Activated T-helper 1 cell treated with anti-CD3 and anti-CD28 coated beads, Interleukin-12 subunit alpha, Interleukin-12 subunit beta, Interleukin-2, Interleukin-4 antibody, amounts not matched to agents 30 ng/mL and 10 ng/mL and 1 ng/mL, durations not matched to agents 14 hours and 24 hours and 36 hours (primary cell): ENCODE measurements at regions not wholly inside any gene's neighbourhood (a gene's known extent, or its start where the extent isn't known, plus 50 kb on each side); places are given as distances from the start of the nearest gene placed in this dataset.
"Not testable (repeated sequence)": the region's sequence is repeated elsewhere in the genome, so short reads cannot be mapped to it uniquely, and the experiment has no call there.

Source experiments
- DNase-seq: peaks from one replicate; pipeline ENCODE4 v3.0.0; 2021; ENCODE audit warnings: low spot score
- H3K27ac Mint-ChIP-seq: one replicate; pipeline ENCODE4 v1.8.0; 2021; ENCODE audit warnings: mild to moderate bottlenecking, mixed read lengths
- H3K27me3 Mint-ChIP-seq: one replicate; pipeline ENCODE4 v1.8.0; 2022; ENCODE audit warnings: mild to moderate bottlenecking, moderate library complexity, mixed read lengths; ENCODE audit not compliant: insufficient read depth
- H3K36me3 Mint-ChIP-seq: one replicate; pipeline ENCODE4 v1.8.0; 2021; ENCODE audit warnings: low read depth, mixed read lengths
- H3K4me1 Mint-ChIP-seq: one replicate; pipeline ENCODE4 v1.8.0; 2021; ENCODE audit warnings: low read depth, mixed read lengths
- H3K4me3 Mint-ChIP-seq: one replicate; pipeline ENCODE4 v1.8.0; 2021; ENCODE audit warnings: mild to moderate bottlenecking, moderate library complexity, mixed read lengths
- H3K9me3 Mint-ChIP-seq: one replicate; pipeline ENCODE4 v1.8.0; 2021; ENCODE audit warnings: mixed read lengths
- intact Hi-C: fragments of 100-400 bp; cut with micrococcal nuclease; formaldehyde crosslinking; loops from one replicate; pipeline ENCODE4 v1.15.1; 2024

GRCh38 chr17:20938244-20938643, 104.6 kb downstream of the USP22 start:
- Mint-ChIP-seq H3K36me3 (no peaks in the 10 kb centered on the region), H3K4me3 (no peak overlapping the region), H3K27me3 (peaks cover 5% of the 10 kb centered on the region), H3K9me3 (no peaks in the 10 kb centered on the region), H3K4me1 (no peaks in the 10 kb centered on the region), H3K27ac (no peak overlapping the region)
- DNase-seq = no peak
- intact Hi-C loops = no loop called here

- H3K27ac Mint-ChIP-seq = no peak overlapping the region
- DNase-seq = no peak
- H3K9me3 Mint-ChIP-seq = no peaks in the 10 kb centered on the region
- H3K27me3 Mint-ChIP-seq = peaks cover 6% of the 10 kb centered on the region
- H3K36me3 Mint-ChIP-seq = no peaks in the 10 kb centered on the region
- H3K4me1 Mint-ChIP-seq = no peaks in the 10 kb centered on the region
- intact Hi-C loops = no loop called here
- no peak overlapping the region for H3K4me3 Mint-ChIP-seq
Measured at GRCh38 chr17:20938988-20939615, 103.7 kb downstream of the USP22 start.

GRCh38 chr17:20941872-20942271, 100.9 kb downstream of the USP22 start:
- Mint-ChIP-seq H3K27me3 (peaks cover 6% of the 10 kb centered on the region), H3K4me3 (no peak overlapping the region), H3K36me3 (no peaks in the 10 kb centered on the region), H3K9me3 (no peaks in the 10 kb centered on the region), H3K4me1 (no peaks in the 10 kb centered on the region), H3K27ac (no peak overlapping the region)
- intact Hi-C loops = no loop called here
- no peak for DNase-seq

GRCh38 chr17:20944014-20944865, 98.6 kb downstream of the USP22 start:
- Mint-ChIP-seq H3K4me1 (no peaks in the 10 kb centered on the region), H3K27ac (no peak overlapping the region), H3K9me3 (no peaks in the 10 kb centered on the region), H3K27me3 (peaks cover 4% of the 10 kb centered on the region), H3K4me3 (no peak overlapping the region), H3K36me3 (no peaks in the 10 kb centered on the region)
- no peak for DNase-seq
- intact Hi-C loops = loop anchor here (2.0 kb wide), 1 partner anchor 49 kb away; no protein-coding TSS in a partner anchor

- H3K27ac Mint-ChIP-seq, intact Hi-C loops: not testable (repeated sequence)
- H3K27me3 Mint-ChIP-seq = peaks cover 11% of the 10 kb centered on the region
Measured at GRCh38 chr17:20947708-20948107, 95.1 kb downstream of the USP22 start.

GRCh38 chr17:20948984-20949777, 93.6 kb downstream of the USP22 start:
- Mint-ChIP-seq H3K4me3 (no peak overlapping the region), H3K4me1 (no peaks in the 10 kb centered on the region), H3K27ac (no peak overlapping the region), H3K36me3 (no peaks in the 10 kb centered on the region), H3K9me3 (no peaks in the 10 kb centered on the region), H3K27me3 (peaks cover 12% of the 10 kb centered on the region)
- no peak for DNase-seq
- intact Hi-C loops = no loop called here

More at GRCh38 chr17:20947708-20948107, 95.1 kb downstream of the USP22 start:
- not testable (repeated sequence) for DNase-seq, H3K36me3 Mint-ChIP-seq, H3K4me1 Mint-ChIP-seq, H3K4me3 Mint-ChIP-seq, H3K9me3 Mint-ChIP-seq
